Activated CD8-positive, alpha-beta memory T cell treated with anti-CD3 and anti-CD28 coated beads, Interleukin-2, amount 50 U/mL, for 1 hour (primary cell): ENCODE measurements at regions not wholly inside any gene's neighbourhood (a gene's known extent, or its start where the extent isn't known, plus 50 kb on each side); places are given as distances from the start of the nearest gene placed in this dataset.
"Not testable (repeated sequence)": the region's sequence is repeated elsewhere in the genome, so short reads cannot be mapped to it uniquely, and the experiment has no call there.

Experiments
- DNase-seq: peaks from one replicate; pipeline ENCODE4 v3.0.0-alpha.2; 2020; ENCODE audit errors: extremely low read depth

- DNase-seq = no peak
These were observed 204.0 kb upstream of the HDAC4 start for GRCh38 chr2:239604861-239605260.

GRCh38 chr2:239603411-239604356, 202.9 kb upstream of the HDAC4 start:
- DNase-seq = no peak

DNA sequence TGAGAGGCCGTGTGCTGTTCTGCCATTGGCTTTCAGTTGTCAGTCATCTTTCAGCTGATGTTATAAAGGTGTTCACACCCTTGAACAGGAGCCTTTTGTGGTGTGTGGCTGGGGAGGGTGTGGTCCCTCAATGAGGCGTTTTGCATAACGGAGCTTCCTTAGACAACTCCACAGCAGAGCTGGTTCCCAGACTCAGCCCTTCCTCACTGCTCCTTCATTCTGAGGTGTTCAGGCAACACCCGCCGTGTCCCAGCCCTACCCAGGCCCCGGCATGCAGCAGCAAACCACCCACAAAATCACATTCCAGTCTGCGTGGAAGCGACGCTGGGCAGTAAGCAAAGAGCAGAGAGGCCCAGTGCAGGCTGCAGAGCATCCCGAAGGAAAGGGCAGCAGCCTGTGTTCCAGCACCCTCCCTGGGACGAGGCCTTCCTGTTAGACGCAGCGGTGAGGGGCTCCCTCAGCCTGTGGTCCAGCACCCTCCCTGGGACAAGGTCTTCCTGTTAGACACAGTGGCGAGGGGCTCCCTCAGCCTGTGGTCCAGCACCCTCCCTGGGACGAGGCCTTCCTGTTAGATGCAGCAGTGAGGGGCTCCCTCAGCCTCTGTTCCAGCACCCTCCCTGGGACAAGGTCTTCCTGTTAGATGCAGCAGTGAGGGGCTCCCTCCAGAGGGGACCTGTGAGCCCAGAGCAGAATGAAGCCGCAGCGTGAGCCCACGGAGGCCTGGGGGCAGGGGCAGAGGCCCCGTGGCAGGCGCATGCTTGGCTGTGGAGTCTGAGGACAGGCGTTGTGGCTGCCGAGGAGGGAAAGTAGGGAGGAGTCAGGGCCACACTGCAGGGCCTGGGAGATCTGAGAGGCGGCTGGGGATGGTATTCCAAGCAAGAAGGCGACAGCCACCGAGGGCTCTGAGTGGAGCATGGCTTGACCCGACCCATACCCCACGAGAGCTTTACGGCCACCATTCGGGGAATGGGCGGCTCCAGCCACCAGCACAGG, 201.8 kb upstream of the HDAC4 start:
- DNase-seq = no peak

- no peak for DNase-seq
These were observed 201.1 kb upstream of the HDAC4 start for GRCh38 chr2:239601880-239602279.

DNA sequence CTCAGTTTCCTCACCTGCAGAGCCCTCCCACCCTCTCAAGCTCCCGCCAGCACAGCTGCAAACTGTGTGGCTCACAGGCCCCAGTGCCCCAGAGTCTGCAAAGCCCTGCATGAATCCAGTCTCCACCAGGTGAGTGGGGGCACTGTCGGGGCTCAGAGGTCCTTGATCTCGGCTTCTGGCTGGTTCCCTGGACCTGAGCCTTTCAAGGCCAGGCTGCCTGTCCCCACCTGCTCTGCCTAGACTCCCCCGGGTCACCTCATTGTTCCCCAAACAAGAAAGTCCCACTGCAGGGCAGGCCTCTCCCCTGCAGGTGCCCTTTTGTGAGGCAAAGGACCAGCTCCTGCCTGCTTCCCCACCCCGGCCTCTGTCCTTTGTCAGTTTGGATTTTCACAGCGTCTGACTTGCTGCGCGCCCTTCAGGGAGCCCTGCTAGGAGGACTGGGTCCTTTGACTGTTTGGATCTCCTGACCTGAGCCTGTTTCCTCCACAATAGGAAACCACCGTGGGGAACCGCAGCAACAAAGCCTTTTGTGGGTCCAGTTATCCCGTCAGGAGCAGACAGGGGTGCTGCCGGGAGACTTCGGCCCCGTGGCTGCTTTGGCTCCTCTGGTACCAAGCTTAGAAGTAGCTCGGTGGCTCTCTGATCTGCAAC, 200.5 kb upstream of the HDAC4 start:
- no peak for DNase-seq

- DNase-seq = no peak
These were observed 199.8 kb upstream of the HDAC4 start for GRCh38 chr2:239600650-239601049.

DNA sequence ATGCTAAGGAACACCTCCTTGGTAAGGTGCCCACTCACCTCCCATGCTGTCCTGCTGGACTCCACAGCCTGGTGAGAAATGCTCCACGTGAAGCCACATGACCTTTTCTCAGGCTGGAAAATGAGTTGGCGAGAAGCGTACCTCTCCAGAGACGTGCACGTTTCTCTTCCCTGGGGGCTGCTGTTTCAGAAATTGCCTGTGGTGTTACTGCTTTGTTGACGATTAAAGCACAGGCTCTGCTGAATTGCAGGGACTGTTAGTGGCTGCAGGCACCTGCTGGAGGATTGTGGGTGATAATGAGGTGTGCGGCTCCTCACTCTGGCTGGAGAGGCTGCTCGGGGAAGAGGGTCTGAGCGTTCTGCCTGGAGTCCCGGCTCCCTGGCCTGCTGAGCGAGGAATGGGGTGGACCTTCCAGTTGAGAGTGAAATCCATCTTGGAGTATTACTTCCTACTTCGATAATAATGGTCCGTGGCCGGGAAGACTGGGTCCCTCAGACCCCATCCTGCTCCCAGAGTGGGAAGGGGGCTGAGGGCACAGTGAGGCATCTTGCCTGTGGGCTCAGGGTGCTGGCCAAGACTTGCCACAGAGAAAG, 199.3 kb upstream of the HDAC4 start:
- no peak for DNase-seq

DNA sequence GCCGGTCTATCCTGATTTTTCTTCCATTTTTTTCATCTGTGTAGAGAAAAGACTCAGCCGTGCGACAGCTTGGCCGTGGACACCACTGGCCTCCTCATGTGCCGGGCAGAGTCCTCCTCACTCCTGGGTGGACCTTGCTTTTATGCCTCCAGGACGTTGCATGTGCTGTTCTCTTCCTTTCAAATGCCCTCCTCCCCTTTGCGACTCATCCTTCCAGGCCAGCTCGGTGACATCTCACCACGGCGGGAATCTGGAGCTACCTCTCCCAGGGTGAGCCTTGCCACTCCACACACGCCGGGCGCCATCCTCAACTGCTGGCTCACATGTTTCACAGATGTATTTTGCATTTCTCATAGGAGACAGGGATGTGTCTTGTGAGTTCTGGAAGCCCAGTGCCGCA, 198.5 kb upstream of the HDAC4 start:
- no peak for DNase-seq

DNA sequence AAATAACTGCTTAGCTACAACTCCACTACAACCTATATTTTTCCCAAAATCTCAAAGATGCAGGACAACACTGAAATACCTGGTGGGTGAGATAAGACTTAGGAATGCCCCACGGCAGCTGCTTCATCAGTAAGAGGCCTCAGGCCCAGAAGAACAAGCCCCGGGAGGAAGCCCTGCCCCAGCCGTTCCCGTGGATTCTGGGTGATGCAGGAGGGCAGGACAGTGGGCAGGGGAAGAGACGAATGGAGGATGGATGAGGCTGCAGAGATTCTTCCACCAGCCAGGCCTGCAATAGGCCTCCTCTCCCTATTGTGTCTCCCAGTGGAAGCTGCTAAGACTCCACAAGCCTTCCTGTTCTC, 197.9 kb upstream of the HDAC4 start:
- no peak for DNase-seq

DNA sequence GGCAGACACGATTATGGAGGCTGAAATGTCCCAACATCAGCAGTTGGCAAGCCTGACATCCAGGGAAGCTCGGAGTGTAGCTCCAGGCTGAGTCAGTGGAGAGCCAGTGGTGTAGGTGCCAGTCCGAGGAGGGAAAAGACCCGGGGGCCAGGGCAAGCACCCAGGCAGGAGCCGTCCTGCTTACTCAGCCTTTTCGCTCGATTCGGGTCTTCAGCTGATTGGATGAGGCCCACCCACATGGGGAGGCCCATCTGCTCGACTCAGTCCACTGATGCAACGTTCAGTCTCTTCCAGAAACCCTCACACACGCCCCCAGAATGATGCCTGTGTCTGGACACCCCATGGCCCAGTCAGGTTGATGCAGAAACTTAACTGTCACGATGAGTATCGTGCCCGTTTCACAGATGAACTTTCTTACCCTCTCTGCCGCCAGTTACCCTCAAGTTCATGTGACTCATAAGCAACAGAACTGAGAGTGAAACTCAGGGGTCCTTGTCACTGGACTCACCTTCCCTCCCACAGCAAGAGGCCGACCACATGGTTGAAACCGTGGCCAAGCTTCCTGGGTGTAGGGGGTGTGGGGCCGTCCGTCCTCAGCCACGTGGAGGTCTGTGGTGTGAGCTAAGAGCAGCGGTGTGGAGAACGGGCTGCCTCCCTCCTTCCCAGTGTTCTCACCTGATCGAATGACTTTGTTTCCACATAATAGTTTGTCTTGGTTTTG, 197.4 kb upstream of the HDAC4 start:
- DNase-seq = no peak

GRCh38 chr2:239597216-239597615, 196.4 kb upstream of the HDAC4 start:
- no peak for DNase-seq

DNA sequence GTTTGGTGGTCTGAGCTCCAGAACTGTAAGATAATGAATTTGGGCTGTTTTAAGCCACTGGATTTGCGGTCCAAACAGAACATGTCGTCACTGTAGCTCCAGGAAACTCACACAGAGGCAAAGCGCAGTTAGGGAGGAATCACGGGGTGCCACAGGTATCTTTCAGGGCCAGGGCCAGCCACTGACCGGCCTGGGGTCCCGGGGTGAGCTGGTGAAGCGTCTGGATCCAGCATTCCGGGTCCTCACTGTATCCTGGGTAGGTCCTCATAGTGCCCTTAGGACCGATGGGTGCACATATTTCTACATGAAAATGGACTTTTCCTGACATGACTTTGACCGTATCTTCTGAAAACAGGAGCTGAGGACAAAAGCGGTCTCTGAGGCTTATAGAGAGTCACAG, 196.0 kb upstream of the HDAC4 start:
- no peak for DNase-seq

- DNase-seq = no peak
These were observed 195.4 kb upstream of the HDAC4 start for GRCh38 chr2:239596253-239596652.

- no peak for DNase-seq
These were observed 194.9 kb upstream of the HDAC4 start for GRCh38 chr2:239595726-239596125.

GRCh38 chr2:239594772-239595608, 194.2 kb upstream of the HDAC4 start:
- no peak for DNase-seq

DNA sequence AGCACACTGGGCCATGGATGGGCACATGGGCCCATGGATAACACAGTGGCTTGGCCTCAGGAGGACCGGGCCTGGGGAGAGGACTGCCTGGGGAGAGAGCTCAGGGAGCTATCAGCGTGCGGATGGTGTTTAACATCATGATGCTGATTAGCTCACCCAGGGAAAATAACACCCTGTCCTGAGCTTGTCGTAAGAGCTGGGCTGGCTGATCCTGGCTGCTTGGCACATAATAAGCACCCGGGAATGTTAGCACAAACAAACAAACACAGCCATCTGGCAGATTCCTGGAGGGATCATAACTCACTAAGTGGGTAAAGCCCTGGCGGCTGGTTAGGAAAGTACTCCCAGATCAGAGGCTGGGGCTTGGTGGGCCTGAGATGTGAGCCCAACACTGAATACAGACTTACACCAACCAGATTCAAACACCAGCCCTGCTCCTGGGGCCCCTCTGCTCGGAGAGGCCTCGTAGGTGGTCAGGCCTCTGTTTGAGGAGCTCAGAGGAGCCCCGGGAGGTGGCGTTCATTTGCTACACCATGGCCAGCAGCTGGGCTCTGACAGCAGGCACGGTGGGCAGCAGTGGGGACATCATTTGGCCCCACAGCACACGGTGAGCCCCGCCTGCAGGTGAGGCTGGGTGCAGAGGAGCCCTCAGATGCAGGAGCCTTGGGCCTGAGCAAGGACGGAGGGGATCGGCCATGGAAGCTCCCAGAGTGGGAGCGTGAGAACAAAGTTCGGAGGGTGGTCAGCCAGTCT, 193.4 kb upstream of the HDAC4 start:
- DNase-seq = no peak

GRCh38 chr2:239593455-239593854, 192.6 kb upstream of the HDAC4 start:
- DNase-seq = no peak

- DNase-seq = not testable (repeated sequence)
These were observed 191.9 kb upstream of the HDAC4 start for GRCh38 chr2:239592629-239593290.
